Nephron progenitor cell (in vitro differentiated cells): ENCODE measurements at regions not wholly inside any gene's neighbourhood (a gene's known extent, or its start where the extent isn't known, plus 50 kb on each side); places are given as distances from the start of the nearest gene placed in this dataset.

ENCODE experiments used
- DNase-seq: peaks from one replicate; pipeline ENCODE4 v3.0.0; 2021
- H3K27ac Mint-ChIP-seq: 2 replicates; pipeline ENCODE4 v1.8.0; 2021; ENCODE audit warnings: mild to moderate bottlenecking, moderate library complexity, mixed read lengths
- H3K27me3 Mint-ChIP-seq: 2 replicates; pipeline ENCODE4 v1.8.0; 2021; ENCODE audit warnings: mild to moderate bottlenecking, low read depth, mixed read lengths; ENCODE audit not compliant: poor library complexity
- H3K36me3 Mint-ChIP-seq: 2 replicates; pipeline ENCODE4 v1.8.0; 2021; ENCODE audit warnings: low read depth, mixed read lengths
- H3K4me1 Mint-ChIP-seq: 2 replicates; pipeline ENCODE4 v1.8.0; 2021; ENCODE audit warnings: mixed read lengths
- H3K4me3 Mint-ChIP-seq: 2 replicates; pipeline ENCODE4 v1.8.0; 2021; ENCODE audit warnings: mild to moderate bottlenecking, moderate library complexity, mixed read lengths
- H3K9me3 Mint-ChIP-seq: 2 replicates; pipeline ENCODE4 v1.8.0; 2021; ENCODE audit warnings: mild to moderate bottlenecking, moderate library complexity, mixed read lengths
- TF ChIP-seq, protein P1 (sequence below): fragments of 200-600 bp; sonication (generic); IDR thresholded peaks from 2 replicates; pipeline ENCODE4 v1.5.0; 2021; ENCODE audit warnings: antibody characterized with exemption

DNA sequence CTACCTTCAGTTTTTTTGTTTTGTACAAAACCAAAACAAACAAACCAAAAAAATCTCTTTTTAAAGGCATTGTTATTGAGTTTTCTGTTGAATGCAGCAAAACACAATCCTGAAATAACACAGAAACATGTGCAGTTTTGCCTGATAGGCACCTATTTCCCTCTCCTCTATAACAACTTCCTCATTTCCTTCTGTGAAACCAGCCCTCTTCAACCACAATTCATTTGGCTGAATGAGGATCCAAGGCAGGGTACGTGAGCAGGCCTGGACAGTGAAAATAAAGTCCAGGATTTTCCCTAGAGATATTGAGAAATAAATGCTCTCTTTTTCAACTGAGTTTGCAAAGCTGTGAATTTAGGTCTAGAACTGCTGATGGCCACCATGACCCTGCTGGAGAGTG, 134.8 kb upstream of the LARP1 start:
- Mint-ChIP-seq H3K4me3 (no peak overlapping the region), H3K27me3 (peaks cover 51% of the 10 kb centered on the region), H3K9me3 (no peaks in the 10 kb centered on the region), H3K4me1 (no peaks in the 10 kb centered on the region), H3K36me3 (no peaks in the 10 kb centered on the region), H3K27ac (no peak overlapping the region)
- no peak for DNase-seq
- TF ChIP-seq, protein P1, sequence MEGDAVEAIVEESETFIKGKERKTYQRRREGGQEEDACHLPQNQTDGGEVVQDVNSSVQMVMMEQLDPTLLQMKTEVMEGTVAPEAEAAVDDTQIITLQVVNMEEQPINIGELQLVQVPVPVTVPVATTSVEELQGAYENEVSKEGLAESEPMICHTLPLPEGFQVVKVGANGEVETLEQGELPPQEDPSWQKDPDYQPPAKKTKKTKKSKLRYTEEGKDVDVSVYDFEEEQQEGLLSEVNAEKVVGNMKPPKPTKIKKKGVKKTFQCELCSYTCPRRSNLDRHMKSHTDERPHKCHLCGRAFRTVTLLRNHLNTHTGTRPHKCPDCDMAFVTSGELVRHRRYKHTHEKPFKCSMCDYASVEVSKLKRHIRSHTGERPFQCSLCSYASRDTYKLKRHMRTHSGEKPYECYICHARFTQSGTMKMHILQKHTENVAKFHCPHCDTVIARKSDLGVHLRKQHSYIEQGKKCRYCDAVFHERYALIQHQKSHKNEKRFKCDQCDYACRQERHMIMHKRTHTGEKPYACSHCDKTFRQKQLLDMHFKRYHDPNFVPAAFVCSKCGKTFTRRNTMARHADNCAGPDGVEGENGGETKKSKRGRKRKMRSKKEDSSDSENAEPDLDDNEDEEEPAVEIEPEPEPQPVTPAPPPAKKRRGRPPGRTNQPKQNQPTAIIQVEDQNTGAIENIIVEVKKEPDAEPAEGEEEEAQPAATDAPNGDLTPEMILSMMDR = no peak

DNA sequence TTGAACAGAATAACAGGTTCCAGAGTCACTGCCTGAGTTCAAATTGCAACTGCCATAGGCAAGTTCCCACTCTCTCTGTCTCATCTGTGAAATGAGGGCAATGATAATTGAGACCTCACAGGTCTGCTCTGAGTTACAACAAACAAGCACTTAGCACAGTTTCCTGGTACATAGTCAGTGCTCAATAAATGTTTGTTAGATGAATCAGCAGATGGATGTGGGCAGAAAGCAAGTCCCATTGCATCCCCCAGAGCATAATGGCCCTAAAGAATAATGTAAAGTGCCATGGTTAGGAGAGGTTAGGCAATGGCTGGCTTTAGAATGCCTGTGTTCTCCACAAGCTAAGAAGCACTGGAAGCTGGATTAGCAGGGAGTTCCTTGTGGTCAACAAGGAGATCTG, 136.5 kb upstream of the LARP1 start:
- Mint-ChIP-seq H3K4me3 (no peak overlapping the region), H3K27me3 (peaks cover 57% of the 10 kb centered on the region), H3K9me3 (no peaks in the 10 kb centered on the region), H3K36me3 (no peaks in the 10 kb centered on the region), H3K27ac (no peak overlapping the region), H3K4me1 (no peaks in the 10 kb centered on the region)
- DNase-seq = no peak
- TF ChIP-seq, protein P1 = no peak

DNA sequence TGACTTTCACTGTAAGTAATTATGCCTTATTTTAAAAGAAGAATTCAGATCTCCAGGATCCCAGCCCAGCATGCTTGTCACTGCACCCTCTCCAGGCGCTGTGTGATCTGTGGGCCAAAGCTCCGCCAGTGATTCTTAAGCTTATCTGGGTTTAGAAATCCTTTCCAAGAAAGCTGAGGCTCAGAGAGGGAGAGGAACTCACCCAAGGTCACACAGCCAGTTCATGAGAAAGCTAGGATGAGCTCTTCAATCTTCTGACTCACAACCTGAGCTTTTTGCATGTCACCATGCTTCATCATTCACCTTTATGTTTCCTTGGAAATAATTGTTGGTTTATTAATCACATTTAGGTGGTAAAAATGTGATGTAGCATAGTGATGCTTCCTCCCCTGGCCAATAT, 136.6 kb upstream of the HAND1 start:
- H3K4me1 Mint-ChIP-seq = peaks cover 9% of the 10 kb centered on the region
- H3K4me3 Mint-ChIP-seq = no peak overlapping the region
- H3K27me3 Mint-ChIP-seq = peaks cover 75% of the 10 kb centered on the region
- TF ChIP-seq, protein P1 = no peak
- DNase-seq = no peak
- H3K36me3 Mint-ChIP-seq = no peaks in the 10 kb centered on the region
- H3K9me3 Mint-ChIP-seq = no peaks in the 10 kb centered on the region
- no peak overlapping the region for H3K27ac Mint-ChIP-seq

DNA sequence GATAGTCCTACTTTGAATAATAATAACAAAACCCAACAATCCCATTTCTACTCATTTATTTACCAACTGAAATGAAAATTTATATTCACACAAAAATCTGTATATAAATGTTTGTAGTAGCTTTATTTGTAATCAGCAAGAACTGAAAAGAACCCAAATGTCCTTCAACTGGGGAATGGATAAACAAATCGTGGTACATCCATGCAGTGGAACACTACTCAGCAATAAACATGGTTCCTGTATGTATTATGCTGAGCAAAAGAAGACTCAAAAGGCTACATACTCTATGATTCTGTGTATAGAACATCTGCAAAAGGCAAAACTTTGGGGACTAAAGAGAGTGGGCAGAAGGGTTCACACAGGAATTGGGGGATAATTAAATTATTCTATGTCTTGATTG, 136.1 kb upstream of the HAND1 start:
- no peak overlapping the region for H3K4me3 Mint-ChIP-seq
- peaks cover 12% of the 10 kb centered on the region for H3K4me1 Mint-ChIP-seq
- H3K27me3 Mint-ChIP-seq = peaks cover 79% of the 10 kb centered on the region
- no peak for DNase-seq
- TF ChIP-seq, protein P1 = no peak
- no peaks in the 10 kb centered on the region for H3K36me3 Mint-ChIP-seq
- H3K27ac Mint-ChIP-seq = no peak overlapping the region
- no peaks in the 10 kb centered on the region for H3K9me3 Mint-ChIP-seq

DNA sequence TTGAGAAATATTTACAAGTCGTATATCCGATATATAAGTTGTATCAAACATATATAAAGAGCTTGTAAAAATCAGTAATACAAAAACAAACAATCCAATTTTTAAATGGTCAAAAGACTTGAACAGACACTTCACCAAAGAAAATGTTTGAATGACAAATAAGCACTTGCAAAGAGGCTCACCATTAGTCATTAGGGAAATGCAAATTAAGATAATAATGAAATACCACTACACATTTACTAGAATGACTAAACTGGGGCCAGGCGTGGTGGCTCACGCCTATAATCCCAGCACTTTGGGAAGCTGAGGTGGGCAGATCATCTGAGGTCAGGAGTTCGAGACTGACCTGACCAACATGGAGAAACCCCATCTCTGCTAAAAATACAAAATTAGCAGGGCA, 134.6 kb upstream of the HAND1 start:
- DNase-seq = no peak
- H3K4me3 Mint-ChIP-seq = no peak overlapping the region
- TF ChIP-seq, protein P1 = no peak
- H3K27ac Mint-ChIP-seq = no peak overlapping the region
- H3K4me1 Mint-ChIP-seq = peaks cover 22% of the 10 kb centered on the region
- no peaks in the 10 kb centered on the region for H3K36me3 Mint-ChIP-seq
- peaks cover 78% of the 10 kb centered on the region for H3K27me3 Mint-ChIP-seq
- no peaks in the 10 kb centered on the region for H3K9me3 Mint-ChIP-seq

DNA sequence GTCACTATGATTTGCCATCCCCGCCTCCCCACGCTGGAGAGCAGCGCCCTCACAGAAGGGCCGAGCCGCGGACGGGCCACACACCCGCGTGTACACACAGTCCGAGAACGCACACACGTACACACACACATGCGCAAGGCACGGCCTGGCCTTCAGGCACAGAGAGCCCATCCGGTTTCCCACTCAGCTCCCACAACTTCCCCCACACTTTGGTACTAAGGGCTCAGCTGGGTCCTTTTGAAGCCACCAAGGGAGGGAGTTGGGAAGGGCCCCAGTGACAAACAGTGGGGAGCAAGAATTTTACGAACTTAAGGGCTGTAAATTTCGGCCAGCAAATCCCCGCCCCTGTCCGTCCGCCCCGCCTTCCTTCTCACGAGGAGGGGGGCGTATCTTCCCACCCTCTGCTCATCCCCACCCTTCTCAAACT, 133.3 kb upstream of the HAND1 start:
- Mint-ChIP-seq H3K9me3 (no peaks in the 10 kb centered on the region), H3K36me3 (no peaks in the 10 kb centered on the region), H3K4me3 (peak overlapping the region; percentile 74), H3K27ac (no peak overlapping the region), H3K27me3 (peaks cover 91% of the 10 kb centered on the region), H3K4me1 (peaks cover 22% of the 10 kb centered on the region)
- DNase-seq = peak; percentile 36
- TF ChIP-seq, protein P1 = no peak
